ENCODE measurements at regions not wholly inside any gene's neighbourhood (a gene's known extent, or its start where the extent isn't known, plus 50 kb on each side); places are given as distances from the start of the nearest gene placed in this dataset.

- no peak for DNase-seq
- H3K36me3 Mint-ChIP-seq = no peaks in the 10 kb centered on the region
Observed at GRCh38 chr10:110425684-110426293, 71.9 kb upstream of the DUSP5 start.

GRCh38 chr10:110426294-110427181, 71.2 kb upstream of the DUSP5 start:
- Histone ChIP-seq H3K4me3 (ENCODE audit: low read length) (no peak overlapping the region), H3K9me3 (ENCODE audit: low read length) (no peaks in the 10 kb centered on the region), H3K36me3 (ENCODE audit: insufficient read depth, low read length) (no peaks in the 10 kb centered on the region), H3K27ac (ENCODE audit: low read depth, low read length) (no peak overlapping the region), H3K4me1 (ENCODE audit: insufficient read depth, low read length) (no peaks in the 10 kb centered on the region), H3K27me3 (ENCODE audit: insufficient read depth, low read length, poor library complexity, severe bottlenecking) (no peaks in the 10 kb centered on the region)
- H3K4me1 Mint-ChIP-seq = peaks cover 10 to 12% (median 11%) of the 10 kb centered on the region in 3 donors
- ChIA-PET POLR2A (no interaction called here), CTCF (no interaction called here)
- peak in 1 of 5 donors; percentile 23 for DNase-seq
- peaks cover 0 to 3% of the 10 kb centered on the region in 2 donors for H3K27me3 Mint-ChIP-seq
- H3K27ac Mint-ChIP-seq = peak overlapping the region in 1 of 8 donors; percentile 38
- H3K36me3 Mint-ChIP-seq = no peaks in the 10 kb centered on the region
- H3K4me3 Mint-ChIP-seq = no peak overlapping the region
- no peaks in the 10 kb centered on the region for H3K9me3 Mint-ChIP-seq

More at GRCh38 chr10:110425684-110426293, 71.9 kb upstream of the DUSP5 start:
- Histone ChIP-seq H3K9me3 (ENCODE audit: low read length) (no peaks in the 10 kb centered on the region), H3K27ac (ENCODE audit: low read depth, low read length) (no peak overlapping the region), H3K27me3 (ENCODE audit: insufficient read depth, low read length, poor library complexity, severe bottlenecking) (no peaks in the 10 kb centered on the region), H3K4me3 (ENCODE audit: low read length) (no peak overlapping the region), H3K4me1 (ENCODE audit: insufficient read depth, low read length) (peaks cover 4% of the 10 kb centered on the region), H3K36me3 (ENCODE audit: insufficient read depth, low read length) (no peaks in the 10 kb centered on the region)
- Mint-ChIP-seq H3K4me1 (peaks cover 15 to 18% (median 18%) of the 10 kb centered on the region in 3 donors), H3K27ac (peak overlapping the region in 2 of 8 donors; percentile 38 to 74), H3K27me3 (peaks cover 0 to 3% of the 10 kb centered on the region in 2 donors), H3K4me3 (no peak overlapping the region), H3K9me3 (no peaks in the 10 kb centered on the region)
- ChIA-PET POLR2A (no interaction called here), CTCF (no interaction called here)

DNA sequence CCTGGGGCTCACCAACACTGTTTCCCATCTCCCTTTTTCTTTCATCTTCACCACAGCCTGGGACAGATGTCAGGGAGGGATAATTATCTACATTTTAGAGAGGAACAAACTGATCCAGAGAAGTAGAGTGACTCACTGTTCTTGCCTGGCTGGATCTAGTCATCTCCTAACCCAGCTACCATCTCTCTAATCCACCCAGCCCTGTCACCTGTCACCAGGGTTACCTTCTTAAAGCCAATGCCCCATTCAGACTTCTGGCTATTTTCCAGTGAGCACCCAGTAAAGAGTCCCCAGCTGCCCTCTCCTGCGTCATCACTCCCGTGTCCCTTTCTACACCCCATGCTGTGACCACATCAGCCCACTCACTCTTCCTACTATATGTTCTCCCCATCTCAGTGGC, 68.4 kb upstream of the DUSP5 start:
- H3K4me1 Mint-ChIP-seq = peaks cover 14 to 16% (median 15%) of the 10 kb centered on the region in 3 donors
- no peak overlapping the region for H3K4me3 ChIP-seq (ENCODE audit: low read length)
- no peaks in the 10 kb centered on the region for H3K27me3 ChIP-seq (ENCODE audit: insufficient read depth, low read length, poor library complexity, severe bottlenecking)
- H3K4me1 ChIP-seq (ENCODE audit: insufficient read depth, low read length) = peaks cover 4% of the 10 kb centered on the region
- H3K27me3 Mint-ChIP-seq = peaks cover 0 to 6% of the 10 kb centered on the region in 2 donors
- no peaks in the 10 kb centered on the region for H3K9me3 Mint-ChIP-seq
- H3K4me3 Mint-ChIP-seq = no peak overlapping the region
- CTCF ChIA-PET = no interaction called here
- POLR2A ChIA-PET = interaction anchor here (0.8 kb wide), 1 partner anchor 13 kb away, joined by 3 read pairs; no protein-coding TSS in a partner anchor
- no peaks in the 10 kb centered on the region for H3K9me3 ChIP-seq (ENCODE audit: low read length)
- peak overlapping the region in 2 of 8 donors; percentile 10 to 85 for H3K27ac Mint-ChIP-seq
- H3K27ac ChIP-seq (ENCODE audit: low read depth, low read length) = no peak overlapping the region
- H3K36me3 Mint-ChIP-seq = no peaks in the 10 kb centered on the region
- no peaks in the 10 kb centered on the region for H3K36me3 ChIP-seq (ENCODE audit: insufficient read depth, low read length)
- DNase-seq = no peak

- H3K9me3 ChIP-seq (ENCODE audit: low read length) = no peaks in the 10 kb centered on the region
- DNase-seq = peak in 1 of 5 donors; percentile 23
- Mint-ChIP-seq H3K4me3 (no peak overlapping the region), H3K27me3 (peaks cover 0 to 6% of the 10 kb centered on the region in 2 donors), H3K27ac (no peak overlapping the region), H3K36me3 (no peaks in the 10 kb centered on the region), H3K9me3 (no peaks in the 10 kb centered on the region), H3K4me1 (peaks cover 14 to 16% (median 15%) of the 10 kb centered on the region in 3 donors)
- H3K4me1 ChIP-seq (ENCODE audit: insufficient read depth, low read length) = peaks cover 4% of the 10 kb centered on the region
- ChIA-PET POLR2A (interaction anchor here (0.8 kb wide), 1 partner anchor 12 kb away, joined by 3 read pairs; no protein-coding TSS in a partner anchor), CTCF (no interaction called here)
- H3K27ac ChIP-seq (ENCODE audit: low read depth, low read length) = no peak overlapping the region
- H3K27me3 ChIP-seq (ENCODE audit: insufficient read depth, low read length, poor library complexity, severe bottlenecking) = no peaks in the 10 kb centered on the region
- no peak overlapping the region for H3K4me3 ChIP-seq (ENCODE audit: low read length)
- no peaks in the 10 kb centered on the region for H3K36me3 ChIP-seq (ENCODE audit: insufficient read depth, low read length)
Observed at GRCh38 chr10:110430340-110431273, 67.1 kb upstream of the DUSP5 start.

- H3K27ac Mint-ChIP-seq = peak overlapping the region in 2 of 8 donors; percentile 62 to 84
- peak in 1 of 5 donors; percentile 27 for DNase-seq
- no peaks in the 10 kb centered on the region for H3K9me3 Mint-ChIP-seq
- CTCF ChIA-PET = no interaction called here
- Histone ChIP-seq H3K27me3 (ENCODE audit: insufficient read depth, low read length, poor library complexity, severe bottlenecking) (no peaks in the 10 kb centered on the region), H3K27ac (ENCODE audit: low read depth, low read length) (no peak overlapping the region), H3K9me3 (ENCODE audit: low read length) (no peaks in the 10 kb centered on the region), H3K4me1 (ENCODE audit: insufficient read depth, low read length) (peaks cover 4% of the 10 kb centered on the region), H3K4me3 (ENCODE audit: low read length) (no peak overlapping the region), H3K36me3 (ENCODE audit: insufficient read depth, low read length) (no peaks in the 10 kb centered on the region)
- H3K4me3 Mint-ChIP-seq = peak overlapping the region in 1 of 7 donors; percentile 83
- POLR2A ChIA-PET = no interaction called here
- no peaks in the 10 kb centered on the region for H3K36me3 Mint-ChIP-seq
- H3K4me1 Mint-ChIP-seq = peaks cover 7 to 10% (median 8%) of the 10 kb centered on the region in 3 donors
- H3K27me3 Mint-ChIP-seq = peaks cover 0 to 5% of the 10 kb centered on the region in 2 donors
Observed at GRCh38 chr10:110431659-110432058, 66.0 kb upstream of the DUSP5 start.

DNA sequence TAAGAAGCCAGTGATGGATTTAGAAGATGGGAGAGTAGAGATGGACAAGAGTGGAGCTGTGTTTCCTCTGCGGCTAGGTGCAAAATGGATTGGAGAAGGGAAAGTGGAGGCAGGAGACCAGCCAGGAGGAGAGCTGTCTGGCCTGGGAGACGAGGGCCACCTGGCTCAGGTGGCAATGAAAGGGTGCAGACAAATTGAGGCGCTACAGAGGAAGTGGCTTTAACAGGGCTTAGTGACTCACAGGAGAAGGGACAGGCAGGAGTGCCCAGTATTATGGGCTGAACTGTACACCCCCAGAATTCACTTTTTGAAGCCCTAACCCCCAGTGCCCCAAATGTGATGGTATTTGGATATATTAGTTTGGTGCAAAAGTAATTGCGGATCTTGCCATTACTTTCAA, 65.6 kb upstream of the DUSP5 start:
- Mint-ChIP-seq H3K27me3 (peaks cover 0 to 5% of the 10 kb centered on the region in 2 donors), H3K9me3 (no peaks in the 10 kb centered on the region), H3K4me1 (peaks cover 7 to 10% (median 8%) of the 10 kb centered on the region in 3 donors), H3K4me3 (peak overlapping the region in 1 of 7 donors; percentile 83), H3K36me3 (no peaks in the 10 kb centered on the region), H3K27ac (peak overlapping the region in 1 of 8 donors; percentile 15)
- ChIA-PET CTCF (no interaction called here), POLR2A (no interaction called here)
- H3K4me1 ChIP-seq (ENCODE audit: insufficient read depth, low read length) = peaks cover 4% of the 10 kb centered on the region
- H3K27me3 ChIP-seq (ENCODE audit: insufficient read depth, low read length, poor library complexity, severe bottlenecking) = no peaks in the 10 kb centered on the region
- peak in 1 of 5 donors; percentile 10 for DNase-seq
- no peaks in the 10 kb centered on the region for H3K36me3 ChIP-seq (ENCODE audit: insufficient read depth, low read length)
- H3K9me3 ChIP-seq (ENCODE audit: low read length) = no peaks in the 10 kb centered on the region
- no peak overlapping the region for H3K27ac ChIP-seq (ENCODE audit: low read depth, low read length)
- no peak overlapping the region for H3K4me3 ChIP-seq (ENCODE audit: low read length)

DNA sequence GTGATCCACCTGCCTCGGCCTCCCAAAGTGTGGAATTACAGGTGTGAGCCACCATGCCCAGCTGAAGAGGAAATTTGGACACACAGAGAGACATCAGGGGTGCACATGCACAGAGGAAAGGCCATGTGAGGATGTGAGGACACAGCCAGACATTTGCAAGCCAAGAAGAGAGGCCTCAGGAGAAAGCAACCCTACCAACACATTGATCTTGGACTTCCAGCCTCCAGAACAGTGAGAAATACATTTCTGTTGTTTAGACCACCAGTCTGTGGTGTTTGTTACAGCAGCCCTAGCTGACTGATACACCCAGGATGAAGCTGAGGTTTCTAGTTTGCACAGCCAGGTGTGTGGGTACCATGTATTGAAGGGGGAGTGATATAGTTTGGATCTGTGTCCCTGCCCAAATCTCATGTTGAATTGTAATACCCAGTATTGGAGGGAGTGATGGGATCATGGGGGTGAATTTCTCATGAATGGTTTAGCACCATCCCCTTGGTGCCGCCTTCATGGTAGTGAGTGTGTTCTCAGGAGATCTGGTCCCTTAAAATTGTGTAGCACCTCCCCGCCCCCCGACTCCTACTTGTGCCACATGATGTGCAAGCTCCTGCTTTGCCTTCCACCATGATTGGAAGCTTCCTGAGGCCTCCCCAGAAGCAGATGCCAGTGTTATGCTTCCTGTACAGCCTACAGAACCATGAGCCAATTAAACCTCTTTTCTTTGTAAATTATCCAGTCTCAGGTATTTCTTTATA, 64.7 kb upstream of the DUSP5 start:
- ChIA-PET POLR2A (no interaction called here), CTCF (no interaction called here)
- Histone ChIP-seq H3K4me3 (ENCODE audit: low read length) (no peak overlapping the region), H3K27ac (ENCODE audit: low read depth, low read length) (no peak overlapping the region), H3K27me3 (ENCODE audit: insufficient read depth, low read length, poor library complexity, severe bottlenecking) (no peaks in the 10 kb centered on the region), H3K9me3 (ENCODE audit: low read length) (no peaks in the 10 kb centered on the region), H3K4me1 (ENCODE audit: insufficient read depth, low read length) (peaks cover 4% of the 10 kb centered on the region), H3K36me3 (ENCODE audit: insufficient read depth, low read length) (no peaks in the 10 kb centered on the region)
- Mint-ChIP-seq H3K27me3 (peaks cover 0 to 5% of the 10 kb centered on the region in 2 donors), H3K4me3 (no peak overlapping the region), H3K4me1 (peaks cover 7 to 10% (median 8%) of the 10 kb centered on the region in 3 donors), H3K36me3 (no peaks in the 10 kb centered on the region), H3K9me3 (no peaks in the 10 kb centered on the region), H3K27ac (peak overlapping the region in 1 of 8 donors; percentile 5)
- DNase-seq = peak in 1 of 5 donors; percentile 21

Measured in CD8-positive, alpha-beta memory T cell (primary cell).